ENCODE measurements at regions not wholly inside any gene's neighbourhood (a gene's known extent, or its start where the extent isn't known, plus 50 kb on each side); places are given as distances from the start of the nearest gene placed in this dataset.
"Not testable (repeated sequence)": the region's sequence is repeated elsewhere in the genome, so short reads cannot be mapped to it uniquely, and the experiment has no call there.

DNA sequence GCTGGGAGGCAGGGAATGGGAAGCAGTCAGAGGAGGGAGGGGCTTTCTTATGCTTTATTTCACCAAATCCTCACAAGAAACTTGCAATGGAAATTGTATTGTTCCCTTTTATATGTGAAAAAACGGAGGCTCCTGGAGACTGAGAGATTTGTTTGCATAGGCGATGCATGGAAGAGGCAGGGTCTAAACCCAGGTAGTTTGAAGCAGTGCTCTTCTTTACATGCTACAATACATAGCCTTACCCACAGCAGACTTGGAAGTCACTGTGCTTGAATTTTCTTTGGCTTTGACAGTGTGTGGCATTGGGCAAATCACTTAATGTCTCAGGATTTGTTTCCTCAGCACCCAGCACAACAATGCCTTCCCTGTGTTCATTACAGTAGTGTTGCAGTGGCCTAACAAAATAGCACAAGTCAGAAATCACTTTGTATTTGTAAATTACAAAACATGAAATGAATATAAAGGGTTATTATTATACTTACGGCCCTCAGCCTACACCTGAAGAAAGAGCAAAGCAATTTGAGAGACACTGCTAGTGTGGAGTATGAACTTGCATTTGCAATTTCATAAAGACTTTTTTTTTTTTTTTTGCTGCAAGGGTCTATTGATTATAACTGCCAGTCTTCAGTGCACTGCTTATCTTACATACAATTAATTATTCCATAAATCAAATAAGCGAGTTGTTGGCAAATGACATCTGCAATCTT is 646.4 kb upstream of the KCNMB2 start:
- no peak for DNase-seq
- no peaks in the 10 kb centered on the region for H3K9me3 ChIP-seq
- no peak overlapping the region for H3K4me3 ChIP-seq (ENCODE audit: low read depth, low read length)
- H3K4me1 ChIP-seq: no peaks in the 10 kb centered on the region
- no peaks in the 10 kb centered on the region for H3K36me3 ChIP-seq
- no peaks in the 10 kb centered on the region for H3K27me3 ChIP-seq
- TF ChIP-seq, protein P1, sequence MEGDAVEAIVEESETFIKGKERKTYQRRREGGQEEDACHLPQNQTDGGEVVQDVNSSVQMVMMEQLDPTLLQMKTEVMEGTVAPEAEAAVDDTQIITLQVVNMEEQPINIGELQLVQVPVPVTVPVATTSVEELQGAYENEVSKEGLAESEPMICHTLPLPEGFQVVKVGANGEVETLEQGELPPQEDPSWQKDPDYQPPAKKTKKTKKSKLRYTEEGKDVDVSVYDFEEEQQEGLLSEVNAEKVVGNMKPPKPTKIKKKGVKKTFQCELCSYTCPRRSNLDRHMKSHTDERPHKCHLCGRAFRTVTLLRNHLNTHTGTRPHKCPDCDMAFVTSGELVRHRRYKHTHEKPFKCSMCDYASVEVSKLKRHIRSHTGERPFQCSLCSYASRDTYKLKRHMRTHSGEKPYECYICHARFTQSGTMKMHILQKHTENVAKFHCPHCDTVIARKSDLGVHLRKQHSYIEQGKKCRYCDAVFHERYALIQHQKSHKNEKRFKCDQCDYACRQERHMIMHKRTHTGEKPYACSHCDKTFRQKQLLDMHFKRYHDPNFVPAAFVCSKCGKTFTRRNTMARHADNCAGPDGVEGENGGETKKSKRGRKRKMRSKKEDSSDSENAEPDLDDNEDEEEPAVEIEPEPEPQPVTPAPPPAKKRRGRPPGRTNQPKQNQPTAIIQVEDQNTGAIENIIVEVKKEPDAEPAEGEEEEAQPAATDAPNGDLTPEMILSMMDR (IDR thresholded peaks at IDR 0.05; ENCODE audit: low read depth, low read length): no peak

DNA sequence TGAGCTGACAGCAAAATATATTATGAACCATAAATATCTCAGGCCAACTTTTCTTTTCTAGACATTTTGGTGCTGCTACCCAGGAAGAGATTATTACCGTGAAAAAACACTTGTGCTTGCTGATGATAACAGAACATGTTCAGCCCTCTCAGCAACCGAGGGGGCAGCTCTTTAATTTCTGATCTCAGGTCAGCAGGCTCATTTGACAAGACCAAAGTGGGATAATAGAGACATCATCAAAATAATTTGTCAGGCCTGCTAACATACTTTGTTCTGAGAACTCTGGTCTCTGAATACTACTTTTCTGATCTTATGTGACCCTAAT is 645.9 kb upstream of the KCNMB2 start:
- H3K9me3 ChIP-seq: no peaks in the 10 kb centered on the region
- no peaks in the 10 kb centered on the region for H3K4me1 ChIP-seq
- no peak for DNase-seq
- no peak overlapping the region for H3K4me3 ChIP-seq (ENCODE audit: low read depth, low read length)
- TF ChIP-seq, protein P1 (IDR thresholded peaks at IDR 0.05; ENCODE audit: low read depth, low read length): no peak
- H3K27me3 ChIP-seq: no peaks in the 10 kb centered on the region
- H3K36me3 ChIP-seq: no peaks in the 10 kb centered on the region

DNA sequence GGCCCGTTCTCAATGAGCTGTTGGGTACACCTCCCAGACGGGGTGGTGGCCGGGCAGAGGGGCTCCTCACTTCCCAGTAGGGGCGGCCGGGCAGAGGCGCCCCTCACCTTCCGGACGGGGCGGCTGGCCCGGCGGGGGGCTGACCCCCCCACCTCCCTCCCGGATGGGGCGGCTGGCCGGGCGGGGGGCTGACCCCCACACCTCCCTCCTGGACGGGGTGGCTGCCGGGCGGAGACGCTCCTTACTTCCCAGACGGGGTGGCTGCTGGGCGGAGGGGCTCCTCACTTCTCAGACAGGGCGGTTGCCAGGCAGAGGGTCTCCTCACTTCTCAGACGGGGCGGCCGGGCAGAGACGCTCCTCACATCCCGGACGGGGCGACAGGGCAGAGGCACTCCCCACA is 644.7 kb upstream of the KCNMB2 start:
- not testable (repeated sequence) for H3K36me3 ChIP-seq; H3K9me3 ChIP-seq; H3K4me3 ChIP-seq (ENCODE audit: low read depth, low read length); H3K4me1 ChIP-seq; H3K27me3 ChIP-seq; DNase-seq

DNA sequence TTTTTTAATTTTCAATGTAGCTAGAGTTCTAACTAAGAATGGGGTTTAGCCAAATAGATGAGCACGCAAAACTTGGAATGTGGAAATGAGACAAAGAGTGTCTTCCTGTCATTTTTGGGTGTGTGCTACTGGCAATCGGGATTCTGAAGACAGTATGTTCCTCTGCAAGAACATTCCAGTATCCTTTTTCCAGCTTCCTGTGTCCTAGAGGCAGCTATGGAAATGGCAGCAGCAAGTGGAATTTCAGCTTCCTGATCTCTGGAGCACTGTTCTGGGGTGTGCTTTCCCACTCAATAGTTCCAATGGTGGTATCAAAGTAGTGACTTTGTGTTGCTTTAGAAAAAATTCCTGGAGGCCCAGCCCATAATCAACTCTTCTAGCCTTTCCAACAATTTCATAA is 642.9 kb upstream of the KCNMB2 start:
- TF ChIP-seq, protein P1 (IDR thresholded peaks at IDR 0.05; ENCODE audit: low read depth, low read length): 0 out of 2 replicates have a peak, but pooled peaks have one; percentile 16
- Histone ChIP-seq H3K36me3 (no peaks in the 10 kb centered on the region), H3K9me3 (no peaks in the 10 kb centered on the region), H3K4me1 (no peaks in the 10 kb centered on the region), H3K4me3 (ENCODE audit: low read depth, low read length) (no peak overlapping the region), H3K27me3 (no peaks in the 10 kb centered on the region)
- no peak for DNase-seq

DNA sequence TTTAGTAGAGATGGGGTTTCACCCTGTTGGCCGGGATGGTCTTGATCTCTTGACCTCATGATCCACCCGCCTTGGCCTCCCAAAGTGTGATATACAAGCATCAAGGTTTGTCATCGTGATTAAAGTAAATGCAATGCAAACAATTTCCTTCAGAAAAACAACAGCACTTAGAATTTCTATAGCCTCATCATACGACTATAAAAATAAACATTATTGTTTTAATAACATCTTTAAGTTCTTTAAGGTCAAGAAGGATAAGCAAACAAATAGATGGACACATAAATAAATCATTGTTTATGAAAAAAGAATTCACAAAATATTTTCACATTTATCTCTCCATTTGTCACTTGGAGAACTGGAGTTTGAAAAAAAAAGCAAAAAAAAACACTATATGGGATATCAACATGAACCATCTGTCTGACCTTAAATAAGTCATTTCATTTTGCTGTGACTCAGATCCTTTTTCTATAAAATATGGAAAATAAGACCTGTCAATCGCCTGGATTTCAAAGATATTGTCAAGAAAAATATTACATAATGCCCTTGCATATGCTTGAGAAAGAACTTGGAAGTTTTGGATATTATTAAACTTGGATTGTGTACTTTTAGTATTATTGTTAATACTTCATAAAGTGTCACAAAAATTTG is 642.0 kb upstream of the KCNMB2 start:
- no peak for DNase-seq
- TF ChIP-seq, protein P1 (IDR thresholded peaks at IDR 0.05; ENCODE audit: low read depth, low read length): no peak
- H3K9me3 ChIP-seq: no peaks in the 10 kb centered on the region; the same call in 1 of the 2 replicates
- no peaks in the 10 kb centered on the region for H3K36me3 ChIP-seq
- H3K27me3 ChIP-seq: no peaks in the 10 kb centered on the region
- no peak overlapping the region for H3K4me3 ChIP-seq (ENCODE audit: low read depth, low read length)
- H3K4me1 ChIP-seq: no peaks in the 10 kb centered on the region

DNA sequence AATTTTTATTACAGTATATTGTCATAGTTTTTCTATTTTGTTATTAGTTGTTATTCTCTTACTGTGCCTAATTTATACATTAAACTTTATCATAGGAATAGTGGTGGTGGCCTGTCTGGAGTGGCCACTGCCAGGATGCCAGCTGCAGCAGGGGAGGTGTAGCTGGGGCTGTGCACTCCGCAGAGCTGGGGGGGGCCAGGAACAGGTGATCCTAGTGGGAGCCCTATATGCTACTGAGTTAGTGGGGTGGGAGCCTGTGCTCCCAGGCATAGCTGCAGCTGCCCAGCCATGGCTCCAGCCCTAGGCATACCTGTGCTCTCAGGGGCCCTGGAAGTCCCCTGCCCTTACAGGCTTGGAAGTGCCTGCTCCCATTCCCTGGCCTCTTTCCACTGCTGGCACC is 638.1 kb upstream of the KCNMB2 start:
- Histone ChIP-seq H3K4me1 (no peaks in the 10 kb centered on the region), H3K36me3 (no peaks in the 10 kb centered on the region), H3K4me3 (ENCODE audit: low read depth, low read length) (no peak overlapping the region), H3K27me3 (no peaks in the 10 kb centered on the region), H3K9me3 (no peaks in the 10 kb centered on the region; the same call in 1 of the 2 replicates)
- TF ChIP-seq, protein P1 (IDR thresholded peaks at IDR 0.05; ENCODE audit: low read depth, low read length): no peak
- no peak for DNase-seq

All from BE2C (cell line).